H1 (cell line): ENCODE measurements at regions not wholly inside any gene's neighbourhood (a gene's known extent, or its start where the extent isn't known, plus 50 kb on each side); places are given as distances from the start of the nearest gene placed in this dataset.

Source experiments
- JUN ChIP-seq: IDR thresholded peaks from 2 replicates; pipeline ENCODE4 v1.6.1; 2011; ENCODE audit warnings: low read depth, mild to moderate bottlenecking, improper control_type of control experiment, low read length

- no peak for TF ChIP-seq JUN
Measured at GRCh38 chr18:53935399-53935798, 289.1 kb downstream of the MBD2 start (continued).
